ENCODE measurements at regions not wholly inside any gene's neighbourhood (a gene's known extent, or its start where the extent isn't known, plus 50 kb on each side); places are given as distances from the start of the nearest gene placed in this dataset.

- Histone ChIP-seq H3K27me3 (no peaks in the 10 kb centered on the region), H3K4me3 (no peak overlapping the region), H3K36me3 (no peaks in the 10 kb centered on the region), H3K9me3 (no peaks in the 10 kb centered on the region), H3K4me1 (no peaks in the 10 kb centered on the region), H3K27ac (no peak overlapping the region)
- no peak for TF ChIP-seq POLR2AphosphoS5 (IDR thresholded peaks at IDR 0.05)
- TF ChIP-seq EP300 (IDR thresholded peaks at IDR 0.05): no peak
- TF ChIP-seq CTCF (IDR thresholded peaks at IDR 0.05): no peak
- no peak for TF ChIP-seq POLR2A (IDR thresholded peaks at IDR 0.05)
- DNase-seq (no peak), ATAC-seq (ENCODE audit: low FRiP score in 2 of 2) (no peak)
- WGBS, 2 donors: 56 to 64% methylated on average over 4 of the region's 4 CpGs
These were observed 308.0 kb downstream of the OLFM4 start for GRCh38 chr13:53336441-53337160.

GRCh38 chr13:53338760-53339159 lies 310.1 kb downstream of the OLFM4 start:
- Histone ChIP-seq H3K36me3 (no peaks in the 10 kb centered on the region), H3K27ac (no peak overlapping the region), H3K4me1 (no peaks in the 10 kb centered on the region), H3K27me3 (no peaks in the 10 kb centered on the region), H3K4me3 (no peak overlapping the region), H3K9me3 (no peaks in the 10 kb centered on the region)
- TF ChIP-seq EP300 (IDR thresholded peaks at IDR 0.05): no peak
- ATAC-seq (ENCODE audit: low FRiP score in 2 of 2) (no peak), DNase-seq (no peak)
- WGBS, 2 donors: 77 to 81% methylated on average over 3 of the region's 3 CpGs

GRCh38 chr13:53340505-53341143 lies 312.0 kb downstream of the OLFM4 start:
- 71 to 77% methylated on average over 1 of the region's 1 CpG for WGBS, 2 donors

GRCh38 chr13:53341144-53341510 lies 312.5 kb downstream of the OLFM4 start:
- H3K27me3 ChIP-seq: no peaks in the 10 kb centered on the region
- H3K4me3 ChIP-seq: no peak overlapping the region
- no peak for ATAC-seq (ENCODE audit: low FRiP score in 2 of 2)
- WGBS, 2 donors: 58 to 71% methylated on average over 3 of the region's 3 CpGs
- H3K4me1 ChIP-seq: no peaks in the 10 kb centered on the region
- H3K27ac ChIP-seq: no peak overlapping the region
- H3K36me3 ChIP-seq: no peaks in the 10 kb centered on the region
- no peaks in the 10 kb centered on the region for H3K9me3 ChIP-seq
- DNase-seq: no peak
- TF ChIP-seq EP300 (IDR thresholded peaks at IDR 0.05) (no peak), POLR2AphosphoS5 (IDR thresholded peaks at IDR 0.05) (no peak), CTCF (IDR thresholded peaks at IDR 0.05) (no peak), POLR2A (IDR thresholded peaks at IDR 0.05) (no peak)

More at GRCh38 chr13:53340505-53341143, 312.0 kb downstream of the OLFM4 start:
- DNase-seq (no peak), ATAC-seq (ENCODE audit: low FRiP score in 2 of 2) (no peak)
- TF ChIP-seq POLR2AphosphoS5 (IDR thresholded peaks at IDR 0.05) (no peak), CTCF (IDR thresholded peaks at IDR 0.05) (no peak), POLR2A (IDR thresholded peaks at IDR 0.05) (no peak), EP300 (IDR thresholded peaks at IDR 0.05) (no peak)
- Histone ChIP-seq H3K27me3 (no peaks in the 10 kb centered on the region), H3K36me3 (no peaks in the 10 kb centered on the region), H3K27ac (no peak overlapping the region), H3K9me3 (no peaks in the 10 kb centered on the region), H3K4me3 (no peak overlapping the region), H3K4me1 (no peaks in the 10 kb centered on the region)

GRCh38 chr13:53342623-53343360 lies 314.2 kb downstream of the OLFM4 start:
- H3K4me3 ChIP-seq: no peak overlapping the region
- H3K27me3 ChIP-seq: no peaks in the 10 kb centered on the region
- no peaks in the 10 kb centered on the region for H3K36me3 ChIP-seq
- H3K9me3 ChIP-seq: no peaks in the 10 kb centered on the region
- no peak for TF ChIP-seq CTCF (IDR thresholded peaks at IDR 0.05)
- 33 to 41% methylated on average over 3 of the region's 3 CpGs for WGBS, 2 donors
- H3K27ac ChIP-seq: no peak overlapping the region
- ATAC-seq (ENCODE audit: low FRiP score in 2 of 2) (no peak), DNase-seq (no peak)
- H3K4me1 ChIP-seq: no peaks in the 10 kb centered on the region

Measured in upper lobe of left lung (tissue), 6 donors.